Type B pancreatic cell (in vitro differentiated cells): ENCODE measurements at regions not wholly inside any gene's neighbourhood (a gene's known extent, or its start where the extent isn't known, plus 50 kb on each side); places are given as distances from the start of the nearest gene placed in this dataset.

Experiments
- DNase-seq: peaks from one replicate; pipeline ENCODE4 v3.0.0; 2021; ENCODE audit warnings: mixed read lengths; ENCODE audit not compliant: unreplicated experiment; ENCODE audit errors: extremely low spot score
- H3K27ac Mint-ChIP-seq: 2 replicates; pipeline ENCODE4 v1.8.0; 2021; ENCODE audit warnings: mild to moderate bottlenecking, mixed read lengths
- H3K27me3 Mint-ChIP-seq: 2 replicates; pipeline ENCODE4 v1.8.0; 2021; ENCODE audit warnings: mixed read lengths
- H3K36me3 Mint-ChIP-seq: 2 replicates; pipeline ENCODE4 v1.8.0; 2021; ENCODE audit warnings: mixed read lengths
- H3K4me1 Mint-ChIP-seq: one replicate; pipeline ENCODE4 v1.8.0; 2021; ENCODE audit warnings: mixed read lengths; ENCODE audit not compliant: unreplicated experiment
- H3K4me3 Mint-ChIP-seq: 2 replicates; pipeline ENCODE4 v1.8.0; 2021; ENCODE audit warnings: mild to moderate bottlenecking, mixed read lengths
- H3K9me3 Mint-ChIP-seq: 2 replicates; pipeline ENCODE4 v1.8.0; 2021; ENCODE audit warnings: mixed read lengths
- CTCF ChIP-seq: fragments of 200-600 bp; sonication (generic); conservative IDR thresholded peaks from 2 replicates; pipeline ENCODE4 v1.5.0; 2021; ENCODE audit warnings: antibody characterized with exemption, mild to moderate bottlenecking

- no peaks in the 10 kb centered on the region for H3K9me3 Mint-ChIP-seq
- no peak for TF ChIP-seq CTCF
- H3K4me3 Mint-ChIP-seq: no peak overlapping the region
- H3K36me3 Mint-ChIP-seq: peaks cover 4% of the 10 kb centered on the region
- peaks cover 17% of the 10 kb centered on the region for H3K4me1 Mint-ChIP-seq
- H3K27ac Mint-ChIP-seq: no peak overlapping the region
- no peak for DNase-seq
- H3K27me3 Mint-ChIP-seq: peaks cover 5% of the 10 kb centered on the region
Measured at GRCh38 chr5:168117469-168117868, 174.0 kb upstream of the WWC1 start.

DNA sequence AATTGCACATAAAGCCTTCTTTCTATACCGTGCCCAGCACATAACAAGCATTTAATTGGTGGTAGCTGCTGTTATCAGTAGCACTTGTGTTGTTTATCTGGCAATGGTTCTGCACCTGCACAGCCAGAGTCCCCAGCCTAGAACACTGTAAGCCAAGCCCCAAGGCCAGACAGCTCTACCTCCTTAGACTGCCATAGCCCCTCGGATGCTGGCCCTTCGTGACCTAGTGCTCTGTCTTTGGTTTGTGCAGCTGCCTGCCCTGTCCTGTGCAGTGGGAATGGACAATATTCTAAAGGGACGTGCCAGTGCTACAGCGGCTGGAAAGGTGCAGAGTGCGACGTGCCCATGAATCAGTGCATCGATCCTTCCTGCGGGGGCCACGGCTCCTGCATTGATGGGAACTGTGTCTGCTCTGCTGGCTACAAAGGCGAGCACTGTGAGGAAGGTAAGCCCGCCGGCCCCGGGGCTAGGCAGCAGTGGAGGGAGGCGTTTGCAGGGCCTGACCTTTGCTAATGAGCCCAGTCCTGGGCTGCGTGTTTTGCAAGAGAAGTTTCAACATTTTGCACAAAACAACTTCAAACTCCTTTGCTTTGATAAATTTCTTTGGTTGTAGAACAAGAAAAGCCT is 173.3 kb upstream of the WWC1 start:
- DNase-seq: no peak
- Mint-ChIP-seq H3K27ac (no peak overlapping the region), H3K4me1 (peaks cover 17% of the 10 kb centered on the region), H3K27me3 (peaks cover 5% of the 10 kb centered on the region), H3K9me3 (no peaks in the 10 kb centered on the region), H3K4me3 (no peak overlapping the region), H3K36me3 (peaks cover 4% of the 10 kb centered on the region)
- TF ChIP-seq CTCF: no peak

DNA sequence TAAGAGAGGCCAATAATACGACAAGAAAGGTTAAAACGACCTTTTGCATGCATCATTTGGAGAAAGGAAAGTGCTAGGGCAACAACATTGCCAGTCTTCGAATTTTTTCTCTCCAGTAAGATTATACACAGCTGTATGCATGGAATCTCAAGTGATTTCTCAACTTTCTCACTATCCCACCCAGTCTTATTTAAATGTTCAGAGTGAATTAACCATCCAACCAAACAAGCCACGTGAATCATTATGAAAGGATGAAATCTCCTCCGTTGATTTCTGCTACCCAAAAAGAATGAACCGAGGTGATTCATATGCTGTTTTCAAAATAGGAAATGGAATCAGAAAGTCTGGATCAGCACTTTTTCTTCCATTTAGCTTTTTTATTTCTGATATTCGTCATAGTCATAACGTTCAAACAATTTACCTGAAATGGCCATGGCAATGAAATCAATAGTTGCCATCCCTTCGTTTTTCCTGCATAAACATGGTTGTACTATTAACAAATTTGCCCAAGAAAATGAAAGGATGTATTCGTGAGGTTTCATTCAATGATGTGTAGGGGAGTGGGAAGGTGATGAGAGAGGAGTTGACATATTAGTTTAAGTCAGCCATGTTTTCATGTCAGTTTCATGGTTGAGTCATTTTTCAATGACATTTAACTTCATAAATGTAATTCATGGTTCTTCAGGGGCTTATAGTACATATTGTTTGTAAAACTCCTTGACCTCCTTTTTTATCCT is 170.9 kb upstream of the WWC1 start:
- DNase-seq: no peak
- Mint-ChIP-seq H3K4me1 (peaks cover 12% of the 10 kb centered on the region), H3K4me3 (no peak overlapping the region), H3K36me3 (peaks cover 4% of the 10 kb centered on the region), H3K9me3 (peaks cover 3% of the 10 kb centered on the region), H3K27me3 (peaks cover 9% of the 10 kb centered on the region), H3K27ac (no peak overlapping the region)
- TF ChIP-seq CTCF: no peak

DNA sequence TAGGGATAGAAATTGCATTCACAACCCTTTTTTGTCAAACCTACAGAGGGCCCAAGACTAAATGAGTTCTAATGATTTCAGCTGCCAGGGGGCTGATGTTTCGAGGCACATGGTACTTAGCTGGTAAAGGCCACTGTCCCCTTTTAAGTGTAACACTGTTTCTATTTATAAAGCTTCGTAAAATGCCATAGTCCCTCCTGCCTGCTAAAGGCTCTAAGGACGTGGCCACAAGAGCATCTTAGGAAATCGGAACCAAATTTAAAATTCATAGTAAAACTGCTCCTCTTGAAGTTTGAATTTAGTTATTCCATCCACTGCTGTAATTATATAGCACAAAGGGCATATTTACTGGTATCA is 170.3 kb upstream of the WWC1 start:
- DNase-seq: no peak
- H3K9me3 Mint-ChIP-seq: peaks cover 3% of the 10 kb centered on the region
- TF ChIP-seq CTCF: no peak
- H3K27ac Mint-ChIP-seq: no peak overlapping the region
- no peak overlapping the region for H3K4me3 Mint-ChIP-seq
- peaks cover 9% of the 10 kb centered on the region for H3K27me3 Mint-ChIP-seq
- peaks cover 4% of the 10 kb centered on the region for H3K36me3 Mint-ChIP-seq
- H3K4me1 Mint-ChIP-seq: peaks cover 12% of the 10 kb centered on the region

GRCh38 chr5:168123631-168124528 is 167.6 kb upstream of the WWC1 start:
- Mint-ChIP-seq H3K27me3 (peaks cover 11% of the 10 kb centered on the region), H3K4me1 (peaks cover 19% of the 10 kb centered on the region), H3K4me3 (no peak overlapping the region), H3K36me3 (peaks cover 4% of the 10 kb centered on the region), H3K9me3 (peaks cover 3% of the 10 kb centered on the region), H3K27ac (no peak overlapping the region)
- TF ChIP-seq CTCF: no peak
- DNase-seq: no peak
